Nephron progenitor cell (in vitro differentiated cells): ENCODE measurements at regions not wholly inside any gene's neighbourhood (a gene's known extent, or its start where the extent isn't known, plus 50 kb on each side); places are given as distances from the start of the nearest gene placed in this dataset.

Experiments
- DNase-seq: peaks from one replicate; pipeline ENCODE4 v3.0.0; 2021
- H3K27ac Mint-ChIP-seq: 2 replicates; pipeline ENCODE4 v1.8.0; 2021; ENCODE audit warnings: mild to moderate bottlenecking, moderate library complexity, mixed read lengths
- H3K27me3 Mint-ChIP-seq: 2 replicates; pipeline ENCODE4 v1.8.0; 2021; ENCODE audit warnings: mild to moderate bottlenecking, low read depth, mixed read lengths; ENCODE audit not compliant: poor library complexity
- H3K36me3 Mint-ChIP-seq: 2 replicates; pipeline ENCODE4 v1.8.0; 2021; ENCODE audit warnings: low read depth, mixed read lengths
- H3K4me1 Mint-ChIP-seq: 2 replicates; pipeline ENCODE4 v1.8.0; 2021; ENCODE audit warnings: mixed read lengths
- H3K4me3 Mint-ChIP-seq: 2 replicates; pipeline ENCODE4 v1.8.0; 2021; ENCODE audit warnings: mild to moderate bottlenecking, moderate library complexity, mixed read lengths
- H3K9me3 Mint-ChIP-seq: 2 replicates; pipeline ENCODE4 v1.8.0; 2021; ENCODE audit warnings: mild to moderate bottlenecking, moderate library complexity, mixed read lengths
- TF ChIP-seq, protein P1 (sequence below): fragments of 200-600 bp; sonication (generic); IDR thresholded peaks from 2 replicates; pipeline ENCODE4 v1.5.0; 2021; ENCODE audit warnings: antibody characterized with exemption

DNA sequence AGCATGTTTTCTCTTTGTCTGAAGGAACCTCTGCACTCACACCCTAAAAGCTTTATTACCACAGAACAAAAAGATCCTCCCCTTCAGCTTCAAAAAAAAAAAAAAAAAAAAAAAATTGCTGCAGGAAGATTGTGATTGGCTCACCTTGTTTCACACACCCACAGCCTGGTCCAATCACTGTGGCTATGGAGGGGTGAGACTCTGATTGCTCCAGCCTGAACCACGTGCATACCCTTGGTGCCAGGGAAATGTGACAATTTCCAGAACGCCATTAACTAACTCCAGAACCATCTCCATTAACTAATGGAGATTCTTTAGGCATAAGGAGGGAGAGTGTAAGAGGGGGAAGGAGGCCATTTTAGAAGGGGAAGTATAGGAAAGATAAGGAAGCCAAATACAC is 106.5 kb upstream of the CRBN start:
- Mint-ChIP-seq H3K27me3 (no peaks in the 10 kb centered on the region), H3K4me3 (no peak overlapping the region), H3K4me1 (peaks cover 21% of the 10 kb centered on the region), H3K9me3 (peaks cover 16% of the 10 kb centered on the region), H3K36me3 (peaks cover 10% of the 10 kb centered on the region), H3K27ac (no peak overlapping the region)
- DNase-seq, result no peak
- TF ChIP-seq, protein P1, sequence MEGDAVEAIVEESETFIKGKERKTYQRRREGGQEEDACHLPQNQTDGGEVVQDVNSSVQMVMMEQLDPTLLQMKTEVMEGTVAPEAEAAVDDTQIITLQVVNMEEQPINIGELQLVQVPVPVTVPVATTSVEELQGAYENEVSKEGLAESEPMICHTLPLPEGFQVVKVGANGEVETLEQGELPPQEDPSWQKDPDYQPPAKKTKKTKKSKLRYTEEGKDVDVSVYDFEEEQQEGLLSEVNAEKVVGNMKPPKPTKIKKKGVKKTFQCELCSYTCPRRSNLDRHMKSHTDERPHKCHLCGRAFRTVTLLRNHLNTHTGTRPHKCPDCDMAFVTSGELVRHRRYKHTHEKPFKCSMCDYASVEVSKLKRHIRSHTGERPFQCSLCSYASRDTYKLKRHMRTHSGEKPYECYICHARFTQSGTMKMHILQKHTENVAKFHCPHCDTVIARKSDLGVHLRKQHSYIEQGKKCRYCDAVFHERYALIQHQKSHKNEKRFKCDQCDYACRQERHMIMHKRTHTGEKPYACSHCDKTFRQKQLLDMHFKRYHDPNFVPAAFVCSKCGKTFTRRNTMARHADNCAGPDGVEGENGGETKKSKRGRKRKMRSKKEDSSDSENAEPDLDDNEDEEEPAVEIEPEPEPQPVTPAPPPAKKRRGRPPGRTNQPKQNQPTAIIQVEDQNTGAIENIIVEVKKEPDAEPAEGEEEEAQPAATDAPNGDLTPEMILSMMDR, result no peak

DNA sequence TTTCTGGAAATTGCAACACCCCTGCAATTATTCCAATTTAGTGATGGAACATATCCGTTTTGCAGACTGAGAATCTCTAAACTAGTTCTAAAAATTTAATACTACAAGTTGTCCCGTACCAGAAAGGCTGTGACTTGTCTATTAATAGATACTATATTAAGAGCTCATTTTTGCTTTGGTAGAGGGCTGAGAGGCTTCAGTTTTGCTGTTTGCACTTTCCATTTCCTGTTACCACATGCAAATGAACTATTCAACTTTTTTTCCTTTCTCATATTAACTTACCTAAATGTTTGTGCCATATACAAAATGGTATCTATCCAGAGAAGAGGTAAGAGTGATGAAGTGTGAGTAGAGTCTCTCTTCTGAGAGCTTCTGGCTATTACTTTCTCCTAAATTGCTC is 101.5 kb upstream of the CRBN start:
- Mint-ChIP-seq H3K4me3 (no peak overlapping the region), H3K9me3 (peaks cover 8% of the 10 kb centered on the region), H3K4me1 (peaks cover 6% of the 10 kb centered on the region), H3K27me3 (no peaks in the 10 kb centered on the region), H3K27ac (no peak overlapping the region), H3K36me3 (peaks cover 6% of the 10 kb centered on the region)
- TF ChIP-seq, protein P1, result no peak
- DNase-seq, result no peak

DNA sequence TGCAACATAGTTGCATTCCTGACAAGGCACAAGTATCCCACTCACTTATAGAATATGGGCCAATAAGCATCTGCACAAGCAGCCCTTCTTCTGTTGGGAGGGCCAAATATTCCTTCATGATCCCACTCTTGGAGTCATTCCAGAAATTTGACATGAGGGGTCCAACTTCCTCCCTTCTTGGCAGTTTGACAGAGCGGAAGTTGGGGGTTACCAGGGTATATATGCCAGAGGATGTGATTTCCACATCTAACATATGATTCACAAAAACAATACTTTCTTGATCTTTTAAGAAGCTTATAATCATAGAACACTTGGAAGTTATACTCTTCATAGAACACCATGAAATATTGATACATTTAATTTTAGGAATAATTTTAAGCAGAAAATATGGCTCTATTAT is 100.9 kb upstream of the CRBN start:
- Mint-ChIP-seq H3K27ac (no peak overlapping the region), H3K36me3 (peaks cover 6% of the 10 kb centered on the region), H3K4me1 (peaks cover 6% of the 10 kb centered on the region), H3K27me3 (no peaks in the 10 kb centered on the region), H3K4me3 (no peak overlapping the region), H3K9me3 (peaks cover 8% of the 10 kb centered on the region)
- no peak for DNase-seq
- TF ChIP-seq, protein P1, result no peak

- no peak for DNase-seq
- H3K4me3 Mint-ChIP-seq, result no peak overlapping the region
- TF ChIP-seq, protein P1, result no peak
Measured at GRCh38 chr3:3278073-3278472, 98.6 kb upstream of the CRBN start.

GRCh38 chr3:3276630-3277029 is 97.1 kb upstream of the CRBN start:
- TF ChIP-seq, protein P1, result no peak
- peaks cover 6% of the 10 kb centered on the region for H3K4me1 Mint-ChIP-seq
- peaks cover 3% of the 10 kb centered on the region for H3K27me3 Mint-ChIP-seq
- H3K27ac Mint-ChIP-seq, result no peak overlapping the region
- no peaks in the 10 kb centered on the region for H3K9me3 Mint-ChIP-seq
- H3K4me3 Mint-ChIP-seq, result no peak overlapping the region
- no peak for DNase-seq
- H3K36me3 Mint-ChIP-seq, result no peaks in the 10 kb centered on the region

More at GRCh38 chr3:3278073-3278472, 98.6 kb upstream of the CRBN start:
- peaks cover 6% of the 10 kb centered on the region for H3K4me1 Mint-ChIP-seq
- no peaks in the 10 kb centered on the region for H3K36me3 Mint-ChIP-seq
- H3K27me3 Mint-ChIP-seq, result no peaks in the 10 kb centered on the region
- H3K9me3 Mint-ChIP-seq, result no peaks in the 10 kb centered on the region
- H3K27ac Mint-ChIP-seq, result no peak overlapping the region

- Mint-ChIP-seq H3K27ac (no peak overlapping the region), H3K36me3 (no peaks in the 10 kb centered on the region), H3K4me1 (no peaks in the 10 kb centered on the region), H3K27me3 (peaks cover 9% of the 10 kb centered on the region), H3K4me3 (no peak overlapping the region), H3K9me3 (no peaks in the 10 kb centered on the region)
- no peak for DNase-seq
- TF ChIP-seq, protein P1, result no peak
Measured at GRCh38 chr3:3264796-3265195, 85.3 kb upstream of the CRBN start.
